DMS 273 (cell line): ENCODE measurements at regions not wholly inside any gene's neighbourhood (a gene's known extent, or its start where the extent isn't known, plus 50 kb on each side); places are given as distances from the start of the nearest gene placed in this dataset.
A peak's percentile ranks its signal among the peaks of the same experiment; 100 is the strongest.
"Not testable (repeated sequence)": the region's sequence is repeated elsewhere in the genome, so short reads cannot be mapped to it uniquely, and the experiment has no call there.

Experiments
- DNase-seq: peaks from one replicate; lab custom pipeline; 2025; ENCODE audit not compliant: unreplicated experiment; lab: John Stamatoyannopoulos, UW

- no peak for DNase-seq
Observed at GRCh38 chr4:23038626-23039491, 346.1 kb downstream of the GBA3 start.

DNA sequence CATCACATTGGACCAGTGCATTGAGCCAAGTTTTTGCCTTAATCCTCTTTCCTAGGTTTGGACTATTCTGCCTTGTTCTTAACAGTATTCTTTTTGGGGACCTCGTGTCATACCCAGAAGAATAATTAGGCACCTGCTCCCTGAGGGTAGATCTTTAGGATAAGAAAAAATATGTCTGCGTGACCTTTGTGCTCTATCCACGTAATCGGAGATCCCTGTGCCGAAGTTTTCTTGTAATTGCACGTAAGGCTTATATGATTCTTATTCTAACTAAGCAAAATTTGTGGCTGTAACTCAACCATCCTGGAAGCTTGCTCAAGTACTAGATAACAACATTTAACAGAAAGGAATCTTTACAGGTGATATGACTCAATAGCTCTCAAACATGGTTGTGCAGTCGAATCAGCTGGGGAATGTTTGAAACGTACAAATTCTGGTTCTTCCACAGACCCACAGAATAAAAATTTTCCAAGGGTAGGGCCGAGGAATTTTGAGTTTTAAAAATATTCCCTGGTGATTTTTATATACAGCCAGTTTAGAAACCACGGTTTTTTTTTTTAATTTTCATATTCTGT, 344.3 kb downstream of the GBA3 start:
- DNase-seq: no peak

GRCh38 chr4:23036503-23036902, 343.8 kb downstream of the GBA3 start:
- no peak for DNase-seq

DNA sequence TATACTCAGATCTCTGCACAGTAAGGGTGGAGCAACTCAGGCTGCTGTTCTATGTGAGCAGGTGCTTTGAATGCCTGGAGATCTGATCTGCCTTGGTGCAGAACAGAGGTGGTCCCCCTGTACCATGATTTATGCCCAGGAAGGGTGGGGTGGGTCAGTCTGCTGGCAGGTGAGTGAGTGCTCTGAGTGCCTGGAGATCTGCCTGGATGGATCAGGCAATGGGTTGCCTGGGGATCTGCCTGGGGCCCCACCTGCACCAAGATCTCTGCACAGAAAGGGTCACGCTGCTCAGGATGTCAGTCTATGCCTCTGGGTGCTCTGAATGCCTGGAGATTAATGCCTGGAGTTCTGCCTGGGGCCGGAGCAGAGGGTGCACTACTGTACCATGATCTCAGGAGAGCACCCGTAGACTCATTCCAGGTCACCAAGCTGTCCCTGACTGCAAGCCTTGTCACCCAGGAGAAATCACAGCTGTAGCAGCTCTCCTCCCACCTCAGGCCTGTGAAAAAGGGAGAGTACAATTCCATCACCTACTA, 342.9 kb downstream of the GBA3 start:
- no peak for DNase-seq

- peak; percentile 25 for DNase-seq
Observed at GRCh38 chr4:23034731-23035130, 342.0 kb downstream of the GBA3 start.

DNA sequence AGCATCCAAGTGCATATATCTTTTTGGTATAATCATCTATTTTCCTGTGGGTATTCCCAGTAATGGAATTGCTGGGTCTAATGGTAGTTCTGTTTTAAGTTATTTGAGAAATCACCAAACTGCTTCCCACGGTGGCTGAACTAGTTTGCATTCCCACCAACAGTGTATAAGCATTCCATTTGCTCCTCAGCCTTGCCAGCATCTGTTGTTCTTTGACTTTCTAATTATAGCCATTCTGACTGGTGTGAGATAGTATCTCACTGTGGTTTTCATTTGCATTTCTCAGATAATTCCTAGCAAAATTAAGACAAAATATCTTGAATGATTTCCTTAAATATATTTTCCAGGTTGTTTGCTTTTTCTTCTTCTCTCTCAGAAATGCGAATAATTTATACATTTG, 341.1 kb downstream of the GBA3 start:
- peak; percentile 48 for DNase-seq

GRCh38 chr4:23028875-23029274, 336.1 kb downstream of the GBA3 start:
- DNase-seq: no peak

GRCh38 chr4:23023666-23024065, 330.9 kb downstream of the GBA3 start:
- no peak for DNase-seq

GRCh38 chr4:23023121-23023520, 330.4 kb downstream of the GBA3 start:
- peak; percentile 84 for DNase-seq

GRCh38 chr4:23022032-23022431, 329.3 kb downstream of the GBA3 start:
- no peak for DNase-seq

GRCh38 chr4:23021040-23021439, 328.3 kb downstream of the GBA3 start:
- DNase-seq: no peak

DNA sequence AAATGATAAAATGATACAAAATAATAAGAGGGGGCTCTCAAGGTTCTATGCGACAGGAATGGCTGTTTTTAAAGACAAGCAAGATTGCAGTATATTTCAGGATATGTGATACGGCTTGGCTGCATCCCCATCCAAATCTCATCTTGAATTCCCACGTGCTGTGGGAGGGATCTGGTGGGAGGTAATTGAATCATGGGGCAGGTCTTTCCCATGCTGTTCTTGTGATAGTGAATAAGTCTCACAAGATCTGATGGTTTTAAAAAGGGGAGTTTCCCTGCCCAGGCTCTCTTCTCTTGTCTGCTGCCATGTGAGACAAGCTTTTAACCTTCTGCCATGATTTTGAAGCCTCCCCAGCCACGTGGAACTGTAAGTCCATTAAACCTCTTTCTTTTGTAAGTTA, 327.7 kb downstream of the GBA3 start:
- DNase-seq: not testable (repeated sequence)

- no peak for DNase-seq
Observed at GRCh38 chr4:23016981-23017380, 324.2 kb downstream of the GBA3 start.

DNA sequence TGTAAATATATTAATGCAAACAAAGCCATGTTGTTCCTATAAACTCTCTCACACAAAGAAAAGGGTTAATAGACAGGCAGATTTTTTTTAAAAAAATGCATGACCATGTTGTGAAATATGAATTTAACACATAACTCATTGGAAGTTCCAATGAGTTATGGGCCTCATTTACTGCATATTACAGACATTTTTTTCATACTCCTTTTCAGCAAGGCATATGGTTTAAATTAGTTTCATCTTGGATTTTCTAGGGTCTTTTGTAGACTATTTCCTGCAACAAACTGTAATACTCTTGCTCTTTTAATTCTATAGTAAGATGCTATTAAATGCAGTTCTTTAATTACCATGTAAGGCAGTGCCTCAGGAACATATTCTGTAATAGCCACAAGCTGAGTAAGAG, 323.1 kb downstream of the GBA3 start:
- no peak for DNase-seq

GRCh38 chr4:23009093-23009492, 316.4 kb downstream of the GBA3 start:
- DNase-seq: no peak

- DNase-seq: no peak
Observed at GRCh38 chr4:23006756-23007155, 314.0 kb downstream of the GBA3 start.

DNA sequence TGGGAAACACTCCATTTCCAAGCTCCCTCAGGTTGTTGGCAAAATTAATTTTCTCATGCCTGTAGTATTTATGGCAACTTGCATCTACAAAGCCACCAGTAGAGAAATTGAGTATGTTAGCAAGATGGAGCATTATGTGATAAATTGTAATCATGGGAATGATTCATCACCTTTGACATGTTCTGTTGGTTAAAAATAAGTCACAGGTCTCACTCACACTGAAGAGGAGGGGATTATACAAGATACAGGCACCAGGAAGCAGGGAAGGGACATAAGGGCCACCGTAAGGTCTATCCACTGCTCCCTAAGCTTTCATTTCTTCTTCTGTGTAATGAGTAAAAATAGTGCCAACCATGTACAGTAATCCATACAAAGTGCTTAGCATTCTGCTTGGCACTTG, 313.0 kb downstream of the GBA3 start:
- DNase-seq: no peak

GRCh38 chr4:23001478-23001877, 308.7 kb downstream of the GBA3 start:
- DNase-seq: no peak

- DNase-seq: peak; percentile 8
Observed at GRCh38 chr4:22999419-22999818, 306.7 kb downstream of the GBA3 start.

DNA sequence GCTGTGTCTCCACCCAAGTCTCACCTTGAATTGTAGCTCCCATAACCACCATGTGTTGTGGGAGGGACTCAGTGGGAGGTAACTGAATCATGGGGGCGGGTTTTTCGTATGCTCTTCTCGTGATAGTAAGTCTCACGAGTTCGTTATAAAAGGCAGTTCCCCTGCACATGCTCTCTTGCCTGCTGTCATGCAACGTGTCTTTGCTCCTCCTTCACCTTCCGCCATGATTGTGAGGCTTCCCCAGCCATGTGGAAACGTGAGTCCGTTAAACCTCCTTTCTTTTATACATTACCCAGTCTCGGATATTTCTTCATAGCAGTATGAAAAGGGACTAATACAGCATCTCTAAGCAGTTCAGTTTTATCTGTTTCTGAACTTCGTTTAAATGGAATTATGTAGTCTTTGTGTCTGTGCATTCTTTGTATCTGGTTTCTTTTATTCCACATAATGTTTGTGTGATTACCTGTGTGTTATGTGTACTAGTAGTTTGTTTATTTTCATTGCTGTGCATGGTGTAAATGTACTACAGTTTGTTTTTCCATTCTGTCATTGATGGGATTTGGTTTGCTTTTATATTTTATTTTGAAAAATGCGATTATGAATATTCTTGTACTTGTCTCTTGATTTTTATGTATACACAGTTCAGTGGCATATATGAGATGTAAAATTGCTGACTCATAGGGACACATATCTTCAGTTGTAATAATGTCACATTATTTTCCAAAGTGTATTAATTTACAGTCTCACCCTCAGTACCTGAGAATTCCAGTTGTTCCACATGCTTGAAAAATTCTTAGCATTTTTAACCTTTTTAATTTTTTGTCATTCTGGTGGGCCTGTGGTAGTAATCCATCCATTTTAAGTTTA, 304.9 kb downstream of the GBA3 start:
- DNase-seq: no peak

GRCh38 chr4:22991576-22991975, 298.8 kb downstream of the GBA3 start:
- no peak for DNase-seq
